NCI-H1436 (cell line): ENCODE measurements at regions not wholly inside any gene's neighbourhood (a gene's known extent, or its start where the extent isn't known, plus 50 kb on each side); places are given as distances from the start of the nearest gene placed in this dataset.

Experiments
- DNase-seq: peaks from one replicate; lab custom pipeline; 2025; lab: John Stamatoyannopoulos, UW

DNA sequence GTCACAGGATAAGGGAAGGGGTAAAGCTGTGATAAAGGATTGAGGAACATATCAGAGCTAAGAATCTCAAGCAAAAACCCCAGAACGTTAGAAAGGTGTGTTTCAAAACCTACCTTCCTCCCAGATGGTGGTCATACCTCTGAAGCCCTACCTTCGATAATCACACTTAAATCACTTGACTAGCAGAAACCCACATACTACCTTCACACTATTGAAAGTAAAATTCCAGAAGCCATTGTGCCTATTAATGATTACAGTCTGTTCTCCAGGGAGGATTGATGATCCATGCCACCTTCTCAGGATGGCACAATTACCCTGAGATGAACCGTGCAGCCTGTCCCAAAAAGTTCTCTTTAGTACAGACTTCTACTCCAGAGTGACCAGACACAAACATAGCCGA is 72.3 kb upstream of the SOX4 start:
- DNase-seq = no peak

DNA sequence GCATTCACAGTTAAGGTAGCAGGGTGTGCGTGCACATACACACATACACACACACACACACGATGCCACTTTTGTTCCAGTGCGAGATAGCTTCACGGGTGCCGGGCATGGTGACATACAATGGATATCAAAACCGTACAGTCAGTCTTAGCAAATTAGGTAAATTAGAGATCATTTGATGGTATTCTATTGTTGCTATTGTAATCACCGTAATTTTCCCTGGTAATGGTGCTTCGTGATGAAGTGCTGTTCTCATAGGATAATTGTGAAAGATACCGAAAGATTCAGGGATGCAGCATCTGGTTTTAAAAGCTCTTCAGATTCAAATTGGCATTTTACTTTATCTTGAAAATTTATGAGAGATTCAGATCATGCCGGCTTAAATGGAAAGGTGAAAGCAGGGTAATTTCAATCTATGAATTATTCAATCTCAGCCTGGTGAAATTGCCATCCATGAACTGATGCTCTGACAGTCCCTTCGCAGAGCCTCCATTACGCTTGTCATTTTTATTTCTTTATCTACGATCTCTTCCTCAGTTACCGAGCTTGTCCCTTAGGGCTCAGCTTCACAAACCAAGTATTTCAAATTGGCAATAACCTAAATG is 71.3 kb upstream of the SOX4 start:
- peak; percentile 67 for DNase-seq

GRCh38 chr6:21522797-21523456 is 70.6 kb upstream of the SOX4 start:
- DNase-seq = peak; percentile 46

DNA sequence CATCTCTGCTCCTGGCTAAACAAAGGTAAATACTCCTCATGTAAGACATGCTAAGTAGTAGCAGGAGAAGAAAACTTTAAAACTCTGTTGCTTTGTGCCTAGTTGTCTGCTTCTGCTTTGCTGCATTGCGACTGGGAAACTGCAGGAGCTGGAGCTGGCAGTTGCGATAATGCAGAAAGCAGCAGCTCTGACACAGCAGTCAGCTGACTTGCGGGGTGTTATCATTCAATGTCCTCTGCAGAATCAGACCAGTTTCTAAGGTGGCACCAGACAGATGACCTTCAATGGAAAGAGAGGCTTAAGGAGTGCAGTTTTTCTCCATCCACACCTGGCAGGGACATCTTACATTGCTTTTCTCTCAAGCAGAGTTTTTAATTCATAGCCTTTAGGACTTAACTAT is 69.9 kb upstream of the SOX4 start:
- DNase-seq = no peak

- DNase-seq = peak; percentile 84
These were observed 69.3 kb upstream of the SOX4 start for GRCh38 chr6:21524201-21524600.

GRCh38 chr6:21526974-21527373 is 66.6 kb upstream of the SOX4 start:
- no peak for DNase-seq

- no peak for DNase-seq
These were observed 65.8 kb upstream of the SOX4 start for GRCh38 chr6:21527731-21528130.

GRCh38 chr6:21529431-21529830 is 64.1 kb upstream of the SOX4 start:
- no peak for DNase-seq

GRCh38 chr6:21531393-21531792 is 62.2 kb upstream of the SOX4 start:
- DNase-seq = no peak

DNA sequence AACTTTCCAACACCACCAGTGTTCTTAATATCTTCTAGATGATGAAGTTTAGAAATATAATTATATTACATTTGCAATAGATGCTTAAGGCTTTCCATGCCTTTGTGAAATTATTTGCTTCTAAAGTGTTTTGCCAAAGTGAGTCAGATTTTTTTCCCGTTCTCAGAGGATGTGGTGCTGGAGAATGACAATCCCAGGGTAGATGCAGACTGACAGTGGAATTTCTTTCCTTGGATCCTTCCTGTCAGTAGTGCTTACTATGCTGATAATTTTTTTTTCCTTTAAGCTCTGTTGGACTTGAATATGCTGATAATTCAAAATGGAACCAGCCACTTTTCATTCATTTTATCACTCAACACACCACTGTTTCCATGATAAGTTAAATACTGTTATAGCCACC is 59.9 kb upstream of the SOX4 start:
- no peak for DNase-seq

DNA sequence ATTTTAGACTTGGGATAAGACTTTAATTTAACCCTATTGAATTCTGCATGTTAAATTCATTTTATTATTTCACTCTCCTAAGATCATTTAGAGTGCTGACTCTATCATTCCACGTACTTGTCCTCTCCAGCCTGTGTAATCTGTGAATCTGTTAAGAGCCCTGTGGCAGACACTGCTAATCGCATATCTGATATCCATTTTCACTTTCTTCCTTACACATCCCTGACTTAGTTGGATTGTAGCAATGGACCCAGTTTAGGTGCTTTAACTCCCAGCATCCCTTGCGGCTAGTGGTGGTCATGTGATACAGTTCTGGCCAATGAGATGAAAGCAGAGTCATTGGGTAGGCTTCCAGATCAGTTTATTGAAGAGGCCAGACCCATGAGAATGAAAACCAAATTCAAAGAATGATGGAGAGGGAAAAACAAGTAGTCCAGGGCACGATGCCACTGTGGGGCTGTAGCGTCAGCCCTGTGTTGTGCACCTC is 57.2 kb upstream of the SOX4 start:
- DNase-seq = no peak

DNA sequence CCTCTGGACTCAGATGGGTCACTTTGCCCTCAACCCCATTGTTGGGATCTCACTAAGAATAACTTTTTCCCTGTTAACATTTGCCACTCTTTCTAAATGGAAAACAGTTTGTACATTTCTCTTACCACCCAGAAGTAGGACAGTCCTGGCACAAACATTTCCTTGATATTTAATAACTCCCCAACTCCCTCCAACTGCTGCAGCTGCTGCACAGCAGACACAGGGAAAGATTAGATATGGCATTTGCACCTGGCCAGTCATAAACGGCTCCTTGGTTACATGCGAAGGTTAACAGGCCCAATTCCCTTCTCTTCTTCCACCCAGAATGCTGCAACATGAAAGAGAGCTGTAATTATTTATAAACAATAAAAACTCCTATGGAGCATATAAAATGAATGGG is 55.9 kb upstream of the SOX4 start:
- no peak for DNase-seq

- DNase-seq = no peak
These were observed 55.3 kb upstream of the SOX4 start for GRCh38 chr6:21538186-21538798.

- no peak for DNase-seq
These were observed 53.9 kb upstream of the SOX4 start for GRCh38 chr6:21539621-21540100.
